ENCODE measurements at regions not wholly inside any gene's neighbourhood (a gene's known extent, or its start where the extent isn't known, plus 50 kb on each side); places are given as distances from the start of the nearest gene placed in this dataset.

- H3K4me3 ChIP-seq (replicated peaks in 1 of 3): no peak overlapping the region
- no peak for TF ChIP-seq CTCF (IDR thresholded peaks at IDR 0.05)
- TF ChIP-seq POLR2A (IDR thresholded peaks at IDR 0.05): no peak
- H3K27me3 ChIP-seq: no peaks in the 10 kb centered on the region
- no peak overlapping the region for H3K27ac ChIP-seq
- 57 to 66% methylated on average over 1 of the region's 1 CpG for WGBS, 2 donors
- peaks cover 0 to 9% of the 10 kb centered on the region in 2 donors for H3K4me1 ChIP-seq
- DNase-seq: no peak
- H3K9me3 ChIP-seq: no peaks in the 10 kb centered on the region
- no peaks in the 10 kb centered on the region for H3K36me3 ChIP-seq
- intact Hi-C loops (cut with DNase I): no loop called here
These were observed 88.4 kb upstream of the WWC1 start for GRCh38 chr5:168202996-168203395.

- WGBS, 2 donors: 81 to 87% methylated on average over 6 of the region's 6 CpGs
- H3K9me3 ChIP-seq: no peaks in the 10 kb centered on the region
- no peak overlapping the region for H3K4me3 ChIP-seq (replicated peaks in 1 of 3)
- no peak overlapping the region for H3K27ac ChIP-seq
- H3K4me1 ChIP-seq: peaks cover 0 to 9% of the 10 kb centered on the region in 2 donors
- H3K27me3 ChIP-seq: no peaks in the 10 kb centered on the region
- H3K36me3 ChIP-seq: no peaks in the 10 kb centered on the region
- intact Hi-C loops (cut with DNase I): no loop called here
- TF ChIP-seq POLR2A (IDR thresholded peaks at IDR 0.05): no peak
- TF ChIP-seq CTCF (IDR thresholded peaks at IDR 0.05): no peak
- no peak for DNase-seq
These were observed 87.3 kb upstream of the WWC1 start for GRCh38 chr5:168204165-168204564.

- TF ChIP-seq CTCF (IDR thresholded peaks at IDR 0.05): no peak
- no peak for TF ChIP-seq POLR2A (IDR thresholded peaks at IDR 0.05)
- intact Hi-C loops (cut with DNase I): no loop called here
- peaks cover 8 to 24% of the 10 kb centered on the region in 2 donors for H3K4me1 ChIP-seq
- DNase-seq: no peak
- no peaks in the 10 kb centered on the region for H3K9me3 ChIP-seq
- H3K27me3 ChIP-seq: no peaks in the 10 kb centered on the region
- H3K27ac ChIP-seq: no peak overlapping the region
- H3K4me3 ChIP-seq (replicated peaks in 1 of 3): no peak overlapping the region
- no peaks in the 10 kb centered on the region for H3K36me3 ChIP-seq
- 91% methylated on average over 7 of the region's 7 CpGs for WGBS, 2 donors
These were observed 83.9 kb upstream of the WWC1 start for GRCh38 chr5:168207450-168208029.

- Histone ChIP-seq H3K4me3 (replicated peaks in 1 of 3) (no peak overlapping the region), H3K27me3 (no peaks in the 10 kb centered on the region), H3K36me3 (no peaks in the 10 kb centered on the region), H3K9me3 (no peaks in the 10 kb centered on the region), H3K4me1 (peaks cover 12 to 27% of the 10 kb centered on the region in 2 donors), H3K27ac (peak overlapping the region in 2 of 3 donors; percentile 48 to 59)
- intact Hi-C loops (cut with DNase I): no loop called here
- WGBS, 2 donors: 67 to 88% methylated on average over 1 of the region's 1 CpG
- TF ChIP-seq CTCF (IDR thresholded peaks at IDR 0.05) (no peak), POLR2A (IDR thresholded peaks at IDR 0.05) (no peak)
- no peak for DNase-seq
These were observed 82.0 kb upstream of the WWC1 start for GRCh38 chr5:168209244-168209995.

- no peaks in the 10 kb centered on the region for H3K36me3 ChIP-seq
- WGBS, 2 donors: 82 to 83% methylated on average over 3 of the region's 3 CpGs
- TF ChIP-seq POLR2A (IDR thresholded peaks at IDR 0.05): no peak
- TF ChIP-seq CTCF (IDR thresholded peaks at IDR 0.05): no peak
- H3K27ac ChIP-seq: peak overlapping the region in 2 of 3 donors; percentile 48 to 59
- intact Hi-C loops (cut with DNase I): no loop called here
- no peaks in the 10 kb centered on the region for H3K27me3 ChIP-seq
- H3K4me3 ChIP-seq (replicated peaks in 1 of 3): no peak overlapping the region
- DNase-seq: no peak
- H3K9me3 ChIP-seq: no peaks in the 10 kb centered on the region
- peaks cover 17 to 26% of the 10 kb centered on the region in 2 donors for H3K4me1 ChIP-seq
These were observed 81.4 kb upstream of the WWC1 start for GRCh38 chr5:168209997-168210396.

Data from thyroid gland (tissue), 4 donors.